Suppressor macrophage treated with lipopolysaccharide for 4 hours (primary cell): ENCODE measurements at regions not wholly inside any gene's neighbourhood (a gene's known extent, or its start where the extent isn't known, plus 50 kb on each side); places are given as distances from the start of the nearest gene placed in this dataset.
A peak's percentile ranks its signal among the peaks of the same experiment; 100 is the strongest.
"Not testable (repeated sequence)": the region's sequence is repeated elsewhere in the genome, so short reads cannot be mapped to it uniquely, and the experiment has no call there.

Source experiments
- DNase-seq: peaks from one replicate; pipeline ENCODE4 v3.0.0-alpha.2; 2020

GRCh38 chr1:30101016-30101415 lies 622.4 kb downstream of the MATN1 start:
- no peak for DNase-seq

GRCh38 chr1:30100524-30100862 lies 622.9 kb downstream of the MATN1 start:
- DNase-seq, result no peak

GRCh38 chr1:30099587-30100523 lies 623.5 kb downstream of the MATN1 start:
- no peak for DNase-seq

GRCh38 chr1:30097851-30098250 lies 625.5 kb downstream of the MATN1 start:
- not testable (repeated sequence) for DNase-seq

- no peak for DNase-seq
These were observed 627.8 kb downstream of the MATN1 start for GRCh38 chr1:30095451-30096025.

GRCh38 chr1:30095051-30095450 lies 628.3 kb downstream of the MATN1 start:
- DNase-seq, result no peak

- no peak for DNase-seq
These were observed 631.1 kb downstream of the MATN1 start for GRCh38 chr1:30092051-30092858.

GRCh38 chr1:30090162-30090820 lies 633.1 kb downstream of the MATN1 start:
- no peak for DNase-seq

- DNase-seq, result no peak
These were observed 634.4 kb downstream of the MATN1 start for GRCh38 chr1:30089024-30089430.

- DNase-seq, result no peak
These were observed 634.8 kb downstream of the MATN1 start for GRCh38 chr1:30088594-30088993.

GRCh38 chr1:30087465-30087864 lies 635.9 kb downstream of the MATN1 start:
- DNase-seq, result peak; percentile 16

- DNase-seq, result peak; percentile 38
These were observed 637.3 kb downstream of the MATN1 start for GRCh38 chr1:30085811-30086770.

- no peak for DNase-seq
These were observed 638.3 kb downstream of the MATN1 start for GRCh38 chr1:30084909-30085571.

- DNase-seq, result no peak
These were observed 639.5 kb downstream of the MATN1 start for GRCh38 chr1:30083800-30084464.

GRCh38 chr1:30081379-30082102 lies 641.8 kb downstream of the MATN1 start:
- no peak for DNase-seq

- DNase-seq, result not testable (repeated sequence)
These were observed 647.5 kb downstream of the MATN1 start for GRCh38 chr1:30075916-30076315.

- no peak for DNase-seq
These were observed 654.5 kb downstream of the MATN1 start for GRCh38 chr1:30068787-30069472.

- DNase-seq, result no peak
These were observed 658.8 kb downstream of the MATN1 start for GRCh38 chr1:30064547-30064946.

GRCh38 chr1:30063621-30064280 lies 659.6 kb downstream of the MATN1 start:
- DNase-seq, result no peak
